H9 (cell line): ENCODE measurements at regions not wholly inside any gene's neighbourhood (a gene's known extent, or its start where the extent isn't known, plus 50 kb on each side); places are given as distances from the start of the nearest gene placed in this dataset.

Source experiments
- DNase-seq: peaks from one replicate; pipeline ENCODE4 v3.0.0-alpha.2; 2017
- H2AFZ ChIP-seq: one replicate; pipeline ENCODE4 v1.6.1; 2013; ENCODE audit warnings: mild to moderate bottlenecking, low read length, control low read depth, moderate library complexity
- H2AK5ac ChIP-seq: 2 replicates; pipeline ENCODE4 v1.6.1; 2013; ENCODE audit warnings: low read length, control low read depth, mixed read lengths; ENCODE audit not compliant: insufficient read length
- H2BK120ac ChIP-seq: one replicate; pipeline ENCODE4 v1.6.1; 2013; ENCODE audit warnings: low read depth, mild to moderate bottlenecking, low read length, control low read depth, inconsistent platforms; ENCODE audit not compliant: poor library complexity, severe bottlenecking
- H2BK12ac ChIP-seq: 2 replicates; pipeline ENCODE4 v1.6.1; 2013; ENCODE audit warnings: low read length, control low read depth, mixed read lengths, low read depth; ENCODE audit not compliant: insufficient read length
- H2BK15ac ChIP-seq: 2 replicates; pipeline ENCODE4 v1.6.1; 2013; ENCODE audit warnings: low read depth, low read length, control low read depth
- H2BK20ac ChIP-seq: one replicate; pipeline ENCODE4 v1.6.1; 2013; ENCODE audit warnings: low read depth, mild to moderate bottlenecking, low read length, control low read depth, inconsistent platforms; ENCODE audit not compliant: poor library complexity, severe bottlenecking
- H2BK5ac ChIP-seq: 2 replicates; pipeline ENCODE4 v1.6.1; 2013; ENCODE audit warnings: low read length, control low read depth, mixed read lengths; ENCODE audit not compliant: insufficient read length
- H3K14ac ChIP-seq: 2 replicates; pipeline ENCODE4 v1.6.1; 2013; ENCODE audit warnings: low read length, control low read depth; ENCODE audit not compliant: insufficient read depth
- H3K18ac ChIP-seq: 2 replicates; pipeline ENCODE4 v1.6.1; 2013; ENCODE audit warnings: low read depth, mild to moderate bottlenecking, mixed read lengths, low read length, control low read depth; ENCODE audit not compliant: insufficient read length
- H3K23ac ChIP-seq: 2 replicates; pipeline ENCODE4 v1.6.1; 2013; ENCODE audit warnings: low read length, control low read depth, mixed read lengths, low read depth; ENCODE audit not compliant: insufficient read length
- H3K23me2 ChIP-seq: 2 replicates; pipeline ENCODE4 v1.6.1; 2013; ENCODE audit warnings: low read depth, mild to moderate bottlenecking, mixed read lengths, low read length, control low read depth; ENCODE audit not compliant: insufficient read length, poor library complexity, severe bottlenecking
- H3K27ac ChIP-seq: 2 replicates; pipeline ENCODE4 v1.5.1; 2013; ENCODE audit warnings: low read length, control low read depth, mixed read lengths, low read depth; ENCODE audit not compliant: insufficient read length
- H3K27me3 ChIP-seq: 2 replicates; pipeline ENCODE4 v1.6.1; 2013; ENCODE audit warnings: low read length, control low read depth, inconsistent platforms; ENCODE audit not compliant: insufficient read depth
- H3K4ac ChIP-seq: 2 replicates; pipeline ENCODE4 v1.6.1; 2013; ENCODE audit warnings: low read depth, mild to moderate bottlenecking, control low read depth, inconsistent platforms, low read length, moderate library complexity
- H3K4me1 ChIP-seq: 2 replicates; pipeline ENCODE4 v1.6.1; 2013; ENCODE audit warnings: low read length, control low read depth, inconsistent platforms; ENCODE audit not compliant: insufficient read depth
- H3K4me2 ChIP-seq: 2 replicates; pipeline ENCODE4 v1.6.1; 2013; ENCODE audit warnings: low read length, control low read depth, mixed read lengths; ENCODE audit not compliant: insufficient read length, insufficient read depth
- H3K56ac ChIP-seq: 2 replicates; pipeline ENCODE4 v1.6.1; 2013; ENCODE audit warnings: low read depth, mild to moderate bottlenecking, mixed read lengths, low read length, control low read depth; ENCODE audit not compliant: insufficient read length
- H3K79me1 ChIP-seq: 2 replicates; pipeline ENCODE4 v1.6.1; 2013; ENCODE audit warnings: low read depth, mild to moderate bottlenecking, moderate library complexity, low read length, control low read depth, inconsistent platforms; ENCODE audit not compliant: insufficient read depth, poor library complexity, severe bottlenecking
- H3K79me2 ChIP-seq: 2 replicates; pipeline ENCODE4 v1.6.1; 2013; ENCODE audit warnings: low read length, control low read depth, inconsistent platforms; ENCODE audit not compliant: insufficient read depth
- H3K9ac ChIP-seq: 2 replicates; pipeline ENCODE4 v1.6.1; 2013; ENCODE audit warnings: low read length, control low read depth, mixed read lengths; ENCODE audit not compliant: insufficient read length; ENCODE audit errors: extremely low read depth
- H3K9me3 ChIP-seq: one replicate; pipeline ENCODE4 v1.6.1; 2013; ENCODE audit warnings: low read depth, low read length, inconsistent platforms; ENCODE audit not compliant: control insufficient read depth
- H3T11ph ChIP-seq: one replicate; pipeline ENCODE4 v1.6.1; 2013; ENCODE audit warnings: mild to moderate bottlenecking, low read length, control low read depth, inconsistent platforms
- H4K20me1 ChIP-seq: one replicate; pipeline ENCODE4 v1.6.1; 2013; ENCODE audit not compliant: control insufficient read depth, insufficient read length, insufficient read depth
- H4K5ac ChIP-seq: 2 replicates; pipeline ENCODE4 v1.6.1; 2013; ENCODE audit warnings: low read depth, mild to moderate bottlenecking, mixed read lengths, low read length, control low read depth; ENCODE audit not compliant: insufficient read length
- H4K8ac ChIP-seq: replicated peaks from 2 replicates; pipeline ENCODE4 v1.6.1; 2013; ENCODE audit warnings: low read length, control low read depth, mixed read lengths, low read depth; ENCODE audit not compliant: insufficient read length
- H4K91ac ChIP-seq: 2 replicates; pipeline ENCODE4 v1.6.1; 2013; ENCODE audit warnings: low read depth, mild to moderate bottlenecking, moderate library complexity, mixed read lengths, low read length, control low read depth; ENCODE audit not compliant: insufficient read length
- H3K27ac Mint-ChIP-seq, 3 experiments: 2 replicates in 2 of 3; 3 replicates in 1 of 3; pipeline ENCODE4 v1.8.0; 2020 to 2021; ENCODE audit warnings: mixed read lengths in 3 of 3, mild to moderate bottlenecking in 1 of 3, moderate library complexity in 1 of 3
- H3K27me3 Mint-ChIP-seq: 2 replicates; pipeline ENCODE4 v1.8.0; 2021; ENCODE audit warnings: low read depth, mild to moderate bottlenecking, moderate library complexity, mixed read lengths
- H3K36me3 Mint-ChIP-seq, 3 experiments: 2 replicates in 2 of 3; 3 replicates in 1 of 3; pipeline ENCODE4 v1.8.0; 2020 to 2021; ENCODE audit warnings: low read depth in 3 of 3, mixed read lengths in 3 of 3; ENCODE audit not compliant: insufficient read depth in 1 of 3
- H3K4me1 Mint-ChIP-seq, 2 experiments: 2 replicates each; pipeline ENCODE4 v1.8.0; 2020; ENCODE audit warnings: mixed read lengths in 2 of 2
- H3K4me3 Mint-ChIP-seq, 2 experiments: 2 replicates in 1 of 2; 3 replicates in 1 of 2; pipeline ENCODE4 v1.8.0; 2020 to 2021; ENCODE audit warnings: mild to moderate bottlenecking in 2 of 2, mixed read lengths in 2 of 2, moderate library complexity in 1 of 2
- H3K9me3 Mint-ChIP-seq, 2 experiments: 2 replicates in 1 of 2; 3 replicates in 1 of 2; pipeline ENCODE4 v1.8.0; 2020; ENCODE audit warnings: mild to moderate bottlenecking in 2 of 2, mixed read lengths in 2 of 2, moderate library complexity in 1 of 2
- WGBS: extraction: QIAGEN DNeasy Blood & Tissue Kit; methylation state at CpG from one replicate; pipeline ENCODE4 v1.1.7; 2013; ENCODE audit warnings: missing lambda C conversion rate, low lambda C conversion rate, mixed read lengths; ENCODE audit not compliant: insufficient read length; ENCODE audit errors: extremely low coverage; 5-methylcytosine and 5-hydroxymethylcytosine counted together
- TF ChIP-seq, protein P1 (sequence below): fragments of 200-600 bp; sonication (generic); conservative IDR thresholded peaks from 3 replicates; pipeline ENCODE4 v1.8.0; 2021; ENCODE audit warnings: antibody characterized with exemption, mild to moderate bottlenecking

DNA sequence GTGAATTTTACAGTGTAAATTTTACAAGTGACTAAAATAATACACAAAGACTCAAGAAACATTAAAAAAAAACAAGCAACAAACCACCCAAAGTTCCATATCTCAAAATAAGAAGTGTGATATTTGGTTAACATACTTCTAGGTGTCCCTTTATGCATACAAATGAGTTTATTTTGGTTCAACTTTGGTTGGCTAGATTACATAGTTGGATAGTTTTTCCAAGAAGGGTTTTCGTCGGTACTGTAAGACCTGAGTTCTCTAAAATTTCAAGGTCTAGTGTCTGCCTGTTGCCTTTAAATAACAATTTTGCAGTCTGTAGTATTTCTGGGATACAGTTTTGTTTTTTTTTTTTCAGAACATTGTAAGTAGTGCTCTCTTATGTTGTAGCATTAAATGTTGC lies 58.8 kb upstream of the JAK2 start:
- Histone ChIP-seq H3K14ac (no peak overlapping the region), H3K56ac (no peak overlapping the region), H2AFZ (no peak overlapping the region), H3T11ph (no peak overlapping the region), H4K5ac (no peak overlapping the region), H2BK20ac (no peak overlapping the region), H3K9me3 (peaks cover 10% of the 10 kb centered on the region), H3K23ac (no peak overlapping the region), H3K4ac (no peak overlapping the region), H3K18ac (no peak overlapping the region), H4K8ac (no peak overlapping the region), H3K9ac (no peak overlapping the region), H3K27me3 (no peaks in the 10 kb centered on the region), H4K20me1 (no peaks in the 10 kb centered on the region), H3K79me1 (no peaks in the 10 kb centered on the region), H3K4me1 (no peaks in the 10 kb centered on the region; the same call in 1 of the 2 replicates), H2BK120ac (no peak overlapping the region), H3K79me2 (no peaks in the 10 kb centered on the region), H2BK15ac (no peak overlapping the region), H2BK12ac (no peak overlapping the region), H2AK5ac (no peak overlapping the region), H3K23me2 (no peaks in the 10 kb centered on the region), H4K91ac (no peak overlapping the region), H3K4me2 (no peak overlapping the region), H3K27ac (no peak overlapping the region), H2BK5ac (no peak overlapping the region)
- H3K36me3 Mint-ChIP-seq, result peaks cover 3 to 17% (median 8%) of the 10 kb centered on the region in 3 experiments
- H3K9me3 Mint-ChIP-seq, result peaks cover 14% of the 10 kb centered on the region in 2 experiments
- WGBS, result no CpG with 5 or more reads among the region's 2 CpGs
- H3K27me3 Mint-ChIP-seq, result no peaks in the 10 kb centered on the region
- no peak overlapping the region for H3K4me3 Mint-ChIP-seq
- peaks cover 14% of the 10 kb centered on the region in 2 experiments for H3K4me1 Mint-ChIP-seq
- no peak overlapping the region for H3K27ac Mint-ChIP-seq
- no peak for DNase-seq
- TF ChIP-seq, protein P1, sequence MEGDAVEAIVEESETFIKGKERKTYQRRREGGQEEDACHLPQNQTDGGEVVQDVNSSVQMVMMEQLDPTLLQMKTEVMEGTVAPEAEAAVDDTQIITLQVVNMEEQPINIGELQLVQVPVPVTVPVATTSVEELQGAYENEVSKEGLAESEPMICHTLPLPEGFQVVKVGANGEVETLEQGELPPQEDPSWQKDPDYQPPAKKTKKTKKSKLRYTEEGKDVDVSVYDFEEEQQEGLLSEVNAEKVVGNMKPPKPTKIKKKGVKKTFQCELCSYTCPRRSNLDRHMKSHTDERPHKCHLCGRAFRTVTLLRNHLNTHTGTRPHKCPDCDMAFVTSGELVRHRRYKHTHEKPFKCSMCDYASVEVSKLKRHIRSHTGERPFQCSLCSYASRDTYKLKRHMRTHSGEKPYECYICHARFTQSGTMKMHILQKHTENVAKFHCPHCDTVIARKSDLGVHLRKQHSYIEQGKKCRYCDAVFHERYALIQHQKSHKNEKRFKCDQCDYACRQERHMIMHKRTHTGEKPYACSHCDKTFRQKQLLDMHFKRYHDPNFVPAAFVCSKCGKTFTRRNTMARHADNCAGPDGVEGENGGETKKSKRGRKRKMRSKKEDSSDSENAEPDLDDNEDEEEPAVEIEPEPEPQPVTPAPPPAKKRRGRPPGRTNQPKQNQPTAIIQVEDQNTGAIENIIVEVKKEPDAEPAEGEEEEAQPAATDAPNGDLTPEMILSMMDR, result no peak
